Brain microvascular endothelial cell (primary cell): ENCODE measurements at regions not wholly inside any gene's neighbourhood (a gene's known extent, or its start where the extent isn't known, plus 50 kb on each side); places are given as distances from the start of the nearest gene placed in this dataset.
A peak's percentile ranks its signal among the peaks of the same experiment; 100 is the strongest.

ENCODE experiments used
- DNase-seq: peaks from one replicate; pipeline ENCODE4 v3.0.0-alpha.2; 2020
- H3K27ac ChIP-seq: fragments of 250-450 bp; sonication (Bioruptor Pico); 2 replicates; pipeline ENCODE4 v1.5.1; 2020; ENCODE audit warnings: mild to moderate bottlenecking, moderate library complexity
- H3K27me3 ChIP-seq: fragments of 250-450 bp; sonication (Bioruptor Pico); replicated peaks from 2 replicates; pipeline ENCODE4 v1.5.1; 2020; ENCODE audit warnings: mild to moderate bottlenecking
- H3K36me3 ChIP-seq: fragments of 250-450 bp; sonication (Bioruptor Pico); replicated peaks from 2 replicates; pipeline ENCODE4 v1.5.1; 2020; ENCODE audit warnings: mild to moderate bottlenecking
- H3K4me3 ChIP-seq: 2 replicates; pipeline ENCODE4 v1.5.1; 2011; ENCODE audit warnings: low read depth, mild to moderate bottlenecking, control low read depth, low read length, moderate library complexity
- CTCF ChIP-seq: IDR thresholded peaks from 2 replicates; pipeline ENCODE4 v1.5.1; 2011; ENCODE audit warnings: low read depth, mild to moderate bottlenecking, moderate library complexity, low read length, control low read depth, inconsistent platforms; ENCODE audit errors: missing control alignments
- in situ Hi-C: cut with HindIII; loops from 2 replicates; pipeline ENCODE4 v1.10.0; 2017; ENCODE audit warnings: low sequenced_read_pairs, low pct_ligation_motif_present

GRCh38 chr12:28777603-28778365, 371.3 kb upstream of the FAR2 start:
- TF ChIP-seq CTCF = no peak
- in situ Hi-C loops = no loop called here
- H3K27ac ChIP-seq = no peak overlapping the region
- H3K36me3 ChIP-seq = no peaks in the 10 kb centered on the region
- H3K4me3 ChIP-seq = no peak overlapping the region
- no peaks in the 10 kb centered on the region for H3K27me3 ChIP-seq
- DNase-seq = no peak

- Histone ChIP-seq H3K27me3 (no peaks in the 10 kb centered on the region), H3K36me3 (no peaks in the 10 kb centered on the region), H3K4me3 (no peak overlapping the region), H3K27ac (peak overlapping the region; percentile 71)
- peak; percentile 96 for DNase-seq
- in situ Hi-C loops = no loop called here
- no peak for TF ChIP-seq CTCF
These were observed 369.0 kb upstream of the FAR2 start for GRCh38 chr12:28780096-28780495.

- no peak for TF ChIP-seq CTCF
- in situ Hi-C loops = no loop called here
- Histone ChIP-seq H3K27ac (no peak overlapping the region), H3K27me3 (no peaks in the 10 kb centered on the region), H3K36me3 (no peaks in the 10 kb centered on the region), H3K4me3 (no peak overlapping the region)
- no peak for DNase-seq
These were observed 368.1 kb upstream of the FAR2 start for GRCh38 chr12:28780960-28781359.

- Histone ChIP-seq H3K27me3 (no peaks in the 10 kb centered on the region), H3K27ac (no peak overlapping the region), H3K4me3 (no peak overlapping the region), H3K36me3 (no peaks in the 10 kb centered on the region)
- in situ Hi-C loops = no loop called here
- no peak for TF ChIP-seq CTCF
- DNase-seq = no peak
These were observed 367.1 kb upstream of the FAR2 start for GRCh38 chr12:28781671-28782652.

GRCh38 chr12:28782812-28783211, 366.3 kb upstream of the FAR2 start:
- in situ Hi-C loops = no loop called here
- no peak for DNase-seq
- no peak overlapping the region for H3K4me3 ChIP-seq
- no peaks in the 10 kb centered on the region for H3K36me3 ChIP-seq
- H3K27me3 ChIP-seq = no peaks in the 10 kb centered on the region
- no peak overlapping the region for H3K27ac ChIP-seq
- no peak for TF ChIP-seq CTCF
